ENCODE measurements at regions not wholly inside any gene's neighbourhood (a gene's known extent, or its start where the extent isn't known, plus 50 kb on each side); places are given as distances from the start of the nearest gene placed in this dataset. TPM values are rescaled to one million over a fixed set of nuclear protein-coding genes. Genes with fewer than 3 reads are reported as not detected.
"Not testable (repeated sequence)": the region's sequence is repeated elsewhere in the genome, so short reads cannot be mapped to it uniquely, and the experiment has no call there.

GRCh38 chr6:28838289-28838633, 85.5 kb downstream of the TRIM27 start:
- peak; percentile 44 for DNase-seq (ENCODE audit: low read depth, low spot score)
- TF ChIP-seq CTCF (IDR thresholded peaks at IDR 0.05; ENCODE audit: low read depth, low read length) = no peak
- POLR2A ChIA-PET = interaction anchor here (0.6 to 1.1 kb wide), 4 partner anchors 25 to 85 kb away, joined by 3 to 4 read pairs (median 3); partner anchors contain the start of gene TRIM27
- H3K4me3 ChIP-seq (ENCODE audit: low read depth, low read length) = peak overlapping the region; percentile 81
- H3K27me3 ChIP-seq (ENCODE audit: control insufficient read depth, insufficient read depth, low read length) = no peaks in the 10 kb centered on the region
- H3K27ac ChIP-seq (ENCODE audit: low read depth, low read length) = no peak overlapping the region
- CTCF ChIA-PET = interaction anchor here (0.6 to 3.8 kb wide), 14 partner anchors 12 to 181 kb away, joined by 3 to 61 read pairs (median 4); no protein-coding TSS in a partner anchor
- no peaks in the 10 kb centered on the region for H3K9me3 ChIP-seq (ENCODE audit: control insufficient read depth, insufficient read depth, low read length)

DNA sequence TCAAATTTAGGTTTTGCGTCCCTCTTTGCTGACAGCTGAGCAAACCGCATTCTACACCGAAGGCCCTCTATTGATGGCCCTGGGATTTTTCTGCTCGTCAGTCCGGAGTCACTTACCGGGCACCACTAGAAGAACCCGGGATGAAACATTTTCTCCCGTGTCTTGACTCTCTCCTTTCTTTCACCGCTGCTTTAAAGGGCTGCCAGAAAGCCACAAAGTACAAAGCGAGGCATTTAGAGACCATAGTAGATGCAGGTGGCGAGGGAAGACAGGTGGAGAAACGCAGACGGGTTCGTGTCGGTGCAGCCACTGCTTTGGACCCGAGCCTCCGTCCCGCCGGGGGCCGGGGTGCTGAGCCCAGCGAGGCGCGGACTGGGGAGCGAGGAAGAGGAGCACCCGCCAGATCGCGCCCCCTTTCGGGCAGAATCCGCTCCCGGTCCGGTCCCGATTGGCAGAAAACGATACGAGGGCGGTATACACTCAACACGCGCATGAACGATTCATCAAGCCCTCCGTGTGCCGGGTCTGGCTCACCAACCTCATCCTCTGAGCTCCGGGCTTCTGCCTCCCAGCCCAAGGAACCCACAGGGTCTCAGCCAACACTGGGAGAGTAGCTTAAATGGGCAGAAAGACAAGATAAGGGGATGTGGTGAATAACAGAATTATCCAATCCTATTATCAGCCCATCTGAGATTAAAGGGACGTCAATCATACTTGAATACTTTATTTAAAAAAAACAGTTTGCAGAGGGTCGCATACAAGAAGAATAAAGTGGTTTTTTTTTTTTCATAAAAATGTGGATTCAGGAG, 84.9 kb downstream of the TRIM27 start:
- ChIA-PET CTCF (interaction anchor here (0.5 to 3.8 kb wide), 34 partner anchors 9 to 366 kb away, joined by 3 to 61 read pairs (median 4); no protein-coding TSS in a partner anchor), POLR2A (interaction anchor here (0.6 to 1.1 kb wide), 3 partner anchors 35 to 146 kb away, joined by 3 to 5 read pairs (median 4); no protein-coding TSS in a partner anchor)
- Histone ChIP-seq H3K27ac (ENCODE audit: low read depth, low read length) (no peak overlapping the region), H3K27me3 (ENCODE audit: control insufficient read depth, insufficient read depth, low read length) (no peaks in the 10 kb centered on the region), H3K9me3 (ENCODE audit: control insufficient read depth, insufficient read depth, low read length) (no peaks in the 10 kb centered on the region), H3K4me3 (ENCODE audit: low read depth, low read length) (peak overlapping the region; percentile 81)
- peak; percentile 38 for DNase-seq (ENCODE audit: low read depth, low spot score)
- peak; percentile 82 for TF ChIP-seq CTCF (IDR thresholded peaks at IDR 0.05; ENCODE audit: low read depth, low read length)

GRCh38 chr6:28839443-28840120, 84.2 kb downstream of the TRIM27 start:
- POLR2A ChIA-PET = interaction anchor here (0.7 kb wide), 1 partner anchor 145 kb away, joined by 5 read pairs; no protein-coding TSS in a partner anchor

GRCh38 chr6:28841290-28841689, 82.5 kb downstream of the TRIM27 start:
- ChIA-PET CTCF (interaction anchor here (0.6 kb wide), 1 partner anchor 939 kb away, joined by 4 read pairs; no protein-coding TSS in a partner anchor), POLR2A (no interaction called here)
- no peak overlapping the region for H3K4me3 ChIP-seq (ENCODE audit: low read depth, low read length)

More at GRCh38 chr6:28839443-28840120, 84.2 kb downstream of the TRIM27 start:
- Histone ChIP-seq H3K9me3 (ENCODE audit: control insufficient read depth, insufficient read depth, low read length) (no peaks in the 10 kb centered on the region), H3K27me3 (ENCODE audit: control insufficient read depth, insufficient read depth, low read length) (no peaks in the 10 kb centered on the region), H3K4me3 (ENCODE audit: low read depth, low read length) (peak overlapping the region; percentile 81), H3K27ac (ENCODE audit: low read depth, low read length) (no peak overlapping the region)
- CTCF ChIA-PET = interaction anchor here (0.5 to 3.8 kb wide), 26 partner anchors 8 to 366 kb away, joined by 3 to 61 read pairs (median 4); no protein-coding TSS in a partner anchor
- TF ChIP-seq CTCF (IDR thresholded peaks at IDR 0.05; ENCODE audit: low read depth, low read length) = no peak
- no peak for DNase-seq (ENCODE audit: low read depth, low spot score)

GRCh38 chr6:28848756-28849155, 75.0 kb downstream of the TRIM27 start:
- H3K27ac ChIP-seq (ENCODE audit: low read depth, low read length); DNase-seq (ENCODE audit: low read depth, low spot score); POLR2A ChIA-PET; H3K9me3 ChIP-seq (ENCODE audit: control insufficient read depth, insufficient read depth, low read length); H3K27me3 ChIP-seq (ENCODE audit: control insufficient read depth, insufficient read depth, low read length); H3K4me3 ChIP-seq (ENCODE audit: low read depth, low read length): not testable (repeated sequence)
- CTCF ChIA-PET = interaction anchor here (1.5 kb wide), 1 partner anchor 10 kb away, joined by 4 read pairs; no protein-coding TSS in a partner anchor

More at GRCh38 chr6:28841290-28841689, 82.5 kb downstream of the TRIM27 start:
- H3K27me3 ChIP-seq (ENCODE audit: control insufficient read depth, insufficient read depth, low read length) = no peaks in the 10 kb centered on the region
- H3K27ac ChIP-seq (ENCODE audit: low read depth, low read length) = no peak overlapping the region
- DNase-seq (ENCODE audit: low read depth, low spot score) = no peak
- no peaks in the 10 kb centered on the region for H3K9me3 ChIP-seq (ENCODE audit: control insufficient read depth, insufficient read depth, low read length)
- no peak for TF ChIP-seq CTCF (IDR thresholded peaks at IDR 0.05; ENCODE audit: low read depth, low read length)

Small RNAs in the stretch of these regions (small RNA-seq; reads per million reads assigned to genes)
- not detected for gene AL121932.1 (ENCODE audit: insufficient read length, low read depth)
